H1 (cell line): ENCODE measurements at regions not wholly inside any gene's neighbourhood (a gene's known extent, or its start where the extent isn't known, plus 50 kb on each side); places are given as distances from the start of the nearest gene placed in this dataset.

ENCODE experiments used
- CTCF ChIA-PET: fragments of 300-600 bp; sonication (Branson Sonifier 250); formaldehyde crosslinking; loops from one replicate; lab custom pipeline; 2021; ENCODE audit not compliant: partially characterized antibody; lab: Charles Lee
- POLR2A ChIA-PET: fragments of 300-600 bp; sonication (Branson Sonifier 250); formaldehyde crosslinking; loops from one replicate; lab custom pipeline; 2021; ENCODE audit warnings: inconsistent platforms; ENCODE audit not compliant: partially characterized antibody; lab: Charles Lee
- DNase-seq, 2 experiments: peaks; one replicate each; pipeline versions ENCODE4 v3.0.0 to v3.0.0-alpha.2; 2010 to 2022; ENCODE audit warnings: low spot score in 2 of 2, low read depth in 1 of 2, mixed read lengths in 1 of 2
- FAIRE-seq: peaks from 2 replicates; lab custom pipeline; 2011; peaks lifted over from hg19 to GRCh38; lab: Jason Lieb, UNC
- H2AFZ ChIP-seq: 2 replicates; pipeline ENCODE4 v1.8.1; 2012; ENCODE audit warnings: low read length, inconsistent platforms
- H2AK5ac ChIP-seq: 2 replicates; pipeline ENCODE4 v1.6.1; 2013; ENCODE audit warnings: low read depth, low read length
- H2BK120ac ChIP-seq: replicated peaks from 2 replicates; pipeline ENCODE3; 2013; ENCODE audit warnings: low read depth, low read length, inconsistent platforms
- H2BK12ac ChIP-seq: 2 replicates; pipeline ENCODE4 v1.6.1; 2013; ENCODE audit warnings: low read depth, low read length
- H2BK15ac ChIP-seq: 2 replicates; pipeline ENCODE4 v1.6.1; 2013; ENCODE audit warnings: low read length
- H2BK20ac ChIP-seq: 2 replicates; pipeline ENCODE4 v1.6.1; 2013; ENCODE audit warnings: low read length
- H2BK5ac ChIP-seq: 2 replicates; pipeline ENCODE4 v1.6.1; 2013; ENCODE audit warnings: low read depth, low read length
- H3K14ac ChIP-seq: 2 replicates; pipeline ENCODE4 v1.6.1; 2013; ENCODE audit warnings: inconsistent platforms; ENCODE audit not compliant: insufficient read length
- H3K18ac ChIP-seq: 2 replicates; pipeline ENCODE4 v1.6.1; 2013; ENCODE audit warnings: low read length; ENCODE audit errors: extremely low read depth
- H3K23ac ChIP-seq: 2 replicates; pipeline ENCODE4 v1.6.1; 2013; ENCODE audit warnings: inconsistent platforms; ENCODE audit not compliant: insufficient read length
- H3K23me2 ChIP-seq: 2 replicates; pipeline ENCODE4 v1.6.1; 2013; ENCODE audit warnings: low read depth, low read length
- H3K27ac ChIP-seq: 2 replicates; pipeline ENCODE4 v1.6.1; 2011; ENCODE audit warnings: low read depth, low read length, inconsistent platforms
- H3K27me3 ChIP-seq, 4 experiments: replicated peaks in 1 of 4; 1 replicate in 1 of 4; 2 replicates in 3 of 4; pipeline versions ENCODE4 v1.6.1 to v1.8.1; 2011 to 2013; ENCODE audit warnings: low read length in 3 of 4, mild to moderate bottlenecking in 3 of 4, inconsistent platforms in 2 of 4, mixed read lengths in 2 of 4, moderate library complexity in 1 of 4; ENCODE audit not compliant: control insufficient read depth in 3 of 4, insufficient read depth in 3 of 4; ENCODE audit errors: extremely low read depth in 1 of 4
- H3K36me3 ChIP-seq, 4 experiments: 2 replicates each; pipeline versions ENCODE4 v1.6.1 to v1.8.1; 2011 to 2013; ENCODE audit warnings: mild to moderate bottlenecking in 4 of 4, low read length in 3 of 4, moderate library complexity in 2 of 4, control low read depth in 1 of 4, inconsistent platforms in 1 of 4; ENCODE audit not compliant: insufficient read depth in 4 of 4, control insufficient read depth in 2 of 4
- H3K4ac ChIP-seq: replicated peaks from 2 replicates; pipeline ENCODE3; 2013; ENCODE audit warnings: low read length, low read depth, mixed read lengths, inconsistent platforms; ENCODE audit not compliant: insufficient read length
- H3K4me1 ChIP-seq, 4 experiments: replicated peaks in 1 of 4; 1 replicate in 1 of 4; 2 replicates in 3 of 4; pipeline versions ENCODE4 v1.6.1 to v1.8.1; 2011 to 2013; ENCODE audit warnings: low read length in 3 of 4, inconsistent platforms in 2 of 4, mixed read lengths in 1 of 4; ENCODE audit not compliant: insufficient read depth in 4 of 4, control insufficient read depth in 3 of 4
- H3K4me2 ChIP-seq, 2 experiments: 2 replicates each; pipeline versions ENCODE4 v1.6.1 to v1.8.1; 2011 to 2013; ENCODE audit warnings: low read depth in 2 of 2, low read length in 2 of 2, control low read depth in 1 of 2, inconsistent platforms in 1 of 2, mild to moderate bottlenecking in 1 of 2; ENCODE audit not compliant: insufficient read depth in 1 of 2
- H3K4me3 ChIP-seq, 4 experiments: fragments of 200-600, 300-600 bp in 1 of 4; sonication (generic), shearing (Covaris generic), sonication (Bioruptor Twin) in 1 of 4; 2 replicates each; pipeline versions ENCODE4 v1.5.1 to v1.8.1; 2011 to 2016; ENCODE audit warnings: low read length in 4 of 4, low read depth in 3 of 4, control low read depth in 2 of 4, inconsistent platforms in 2 of 4, mild to moderate bottlenecking in 2 of 4, mixed read lengths in 1 of 4, moderate library complexity in 1 of 4; ENCODE audit not compliant: insufficient read depth in 2 of 4; ENCODE audit errors: extremely low read depth in 1 of 4
- H3K56ac ChIP-seq: replicated peaks from 2 replicates; pipeline ENCODE3; 2013; ENCODE audit warnings: low read depth, mild to moderate bottlenecking, mixed read lengths, low read length, inconsistent platforms; ENCODE audit not compliant: insufficient read length
- H3K79me1 ChIP-seq: 2 replicates; pipeline ENCODE4 v1.6.1; 2013; ENCODE audit warnings: low read depth, low read length, control low read depth
- H3K79me2 ChIP-seq, 2 experiments: 2 replicates each; pipeline versions ENCODE4 v1.6.1 to v1.8.1; 2012 to 2013; ENCODE audit warnings: low read length in 2 of 2, mild to moderate bottlenecking in 2 of 2, inconsistent platforms in 1 of 2; ENCODE audit not compliant: insufficient read depth in 2 of 2, control insufficient read depth in 1 of 2
- H3K9ac ChIP-seq, 4 experiments: replicated peaks in 1 of 4; 1 replicate in 1 of 4; 2 replicates in 3 of 4; pipeline versions ENCODE4 v1.6.1 to v1.8.1; 2011 to 2013; ENCODE audit warnings: low read depth in 3 of 4, low read length in 3 of 4, control low read depth in 2 of 4, mild to moderate bottlenecking in 2 of 4, moderate library complexity in 2 of 4, inconsistent platforms in 1 of 4; ENCODE audit errors: extremely low read depth in 1 of 4
- H3K9me3 ChIP-seq, 2 experiments: 2 replicates each; pipeline versions ENCODE4 v1.6.1 to v1.8.1; 2012 to 2013; ENCODE audit warnings: mild to moderate bottlenecking in 2 of 2, moderate library complexity in 2 of 2, control low read depth in 1 of 2, inconsistent platforms in 1 of 2, low read depth in 1 of 2, low read length in 1 of 2, mixed read lengths in 1 of 2; ENCODE audit not compliant: insufficient read depth in 2 of 2
- H4K20me1 ChIP-seq, 2 experiments: replicated peaks in 1 of 2; 2 replicates each; pipeline versions ENCODE3 to v1.8.1; 2011 to 2013; ENCODE audit warnings: inconsistent platforms in 2 of 2, low read length in 2 of 2, mild to moderate bottlenecking in 1 of 2; ENCODE audit not compliant: insufficient read depth in 2 of 2, control insufficient read depth in 1 of 2
- H4K5ac ChIP-seq: 2 replicates; pipeline ENCODE4 v1.6.1; 2013; ENCODE audit warnings: low read length, low read depth, mixed read lengths, inconsistent platforms; ENCODE audit not compliant: insufficient read length
- H4K8ac ChIP-seq: 2 replicates; pipeline ENCODE4 v1.8.0; 2013; ENCODE audit warnings: mild to moderate bottlenecking, moderate library complexity, low read length, inconsistent platforms; ENCODE audit not compliant: insufficient read depth; ENCODE audit errors: extremely low read depth
- H4K91ac ChIP-seq: replicated peaks from 2 replicates; pipeline ENCODE3; 2013; ENCODE audit warnings: low read length, mixed read lengths, inconsistent platforms; ENCODE audit not compliant: insufficient read length
- ATF3 ChIP-seq: IDR thresholded peaks from 2 replicates; pipeline ENCODE4 v1.6.1; 2011; ENCODE audit warnings: low read depth, mild to moderate bottlenecking, low read length; ENCODE audit not compliant: insufficient read depth
- CBX5 ChIP-seq: fragments of 300-800, 300-1000 bp; sonication (generic); IDR thresholded peaks from 2 replicates; pipeline ENCODE4 v1.7.1; 2016; ENCODE audit warnings: antibody characterized with exemption, low read length, low read depth
- EGR1 ChIP-seq: IDR thresholded peaks from 2 replicates; pipeline ENCODE4 v1.6.1; 2011; ENCODE audit warnings: low read depth, low read length, borderline replicate concordance
- EP300 ChIP-seq, 2 experiments: IDR thresholded peaks; 1 replicate in 1 of 2; 2 replicates in 1 of 2; pipeline ENCODE4 v1.6.1; 2011 to 2012; ENCODE audit warnings: low read depth in 2 of 2, low read length in 2 of 2, mild to moderate bottlenecking in 2 of 2, borderline replicate concordance in 1 of 2, inconsistent platforms in 1 of 2, moderate library complexity in 1 of 2
- HDAC2 ChIP-seq, 2 experiments: fragments of 300-600 bp in 1 of 2; sonication (generic) in 1 of 2; IDR thresholded peaks; 2 replicates each; pipeline ENCODE4 v1.6.1; 2011 to 2012; ENCODE audit warnings: low read depth in 2 of 2, low read length in 2 of 2, mild to moderate bottlenecking in 2 of 2, moderate library complexity in 2 of 2, borderline replicate concordance in 1 of 2, inconsistent platforms in 1 of 2
- PHF8 ChIP-seq: fragments of 200-600 bp; sonication (generic); conservative IDR thresholded peaks from 2 replicates; pipeline ENCODE4 v1.7.1; 2012; ENCODE audit warnings: low read depth, mild to moderate bottlenecking, inconsistent platforms, low read length, moderate library complexity
- TBP ChIP-seq: IDR thresholded peaks from 2 replicates; pipeline ENCODE4 v1.6.1; 2011; ENCODE audit warnings: low read depth, low read length, improper control_type of control experiment
- YY1 ChIP-seq: IDR thresholded peaks from 2 replicates; pipeline ENCODE4 v1.6.1; 2011; ENCODE audit warnings: low read depth, mild to moderate bottlenecking, low read length
- WGBS, 2 experiments: shearing (Covaris generic) in 1 of 2; methylation state at CpG; one replicate each; pipeline versions ENCODE4 v1.1.6 to v1.1.7; 2013 to 2015; ENCODE audit warnings: low lambda C conversion rate in 2 of 2, mixed read lengths in 2 of 2, inconsistent platforms in 1 of 2, low coverage in 1 of 2, missing lambda C conversion rate in 1 of 2; ENCODE audit not compliant: insufficient replicate concordance in 2 of 2, insufficient coverage in 1 of 2, insufficient read length in 1 of 2; ENCODE audit errors: extremely low coverage in 1 of 2, missing lambda C conversion rate in 1 of 2; 5-methylcytosine and 5-hydroxymethylcytosine counted together
- TF ChIP-seq, protein P1 (sequence below): IDR thresholded peaks from 2 replicates; pipeline ENCODE4 v1.6.1; 2011; ENCODE audit warnings: low read length, improper control_type of control experiment

- Histone ChIP-seq H3K56ac (no peak overlapping the region), H2BK20ac (no peak overlapping the region), H4K5ac (no peak overlapping the region), H3K23ac (no peak overlapping the region), H3K36me3 (no peaks in the 10 kb centered on the region), H3K4me2 (no peak overlapping the region), H2AK5ac (no peak overlapping the region), H3K27me3 (no peaks in the 10 kb centered on the region), H2BK15ac (no peak overlapping the region), H3K79me1 (no peaks in the 10 kb centered on the region), H3K27ac (no peak overlapping the region), H3K18ac (no peak overlapping the region), H2BK120ac (no peak overlapping the region), H3K79me2 (no peaks in the 10 kb centered on the region), H3K4me3 (no peak overlapping the region), H3K4ac (no peak overlapping the region), H3K9ac (no peak overlapping the region), H4K8ac (no peak overlapping the region), H4K91ac (no peak overlapping the region), H3K4me1 (no peaks in the 10 kb centered on the region), H3K14ac (no peak overlapping the region), H2BK5ac (no peak overlapping the region), H3K9me3 (peaks cover 7 to 21% of the 10 kb centered on the region in 2 experiments; a peak in 3 of 4 replicates), H2AFZ (no peak overlapping the region), H4K20me1 (no peaks in the 10 kb centered on the region), H3K23me2 (no peaks in the 10 kb centered on the region), H2BK12ac (no peak overlapping the region)
- POLR2A ChIA-PET, result no interaction called here
- CTCF ChIA-PET, result interaction anchor here (0.8 to 2.6 kb wide), 2 partner anchors 234 to 235 kb away, joined by 5 to 8 read pairs; no protein-coding TSS in a partner anchor
- no peak for DNase-seq
- FAIRE-seq, result no peak
- WGBS, 2 experiments, result 92% methylated on average over 1 of the region's 1 CpG; no CpG with 5 or more reads in 1 of the 2 experiments
- TF ChIP-seq YY1, result no peak
- TF ChIP-seq CBX5, result no peak
- TF ChIP-seq HDAC2 (IDR thresholded peaks at IDR 0.05; ENCODE audit: borderline replicate concordance in 1 of 2, low read depth in 2 of 2, low read length in 2 of 2), result no peak
- TF ChIP-seq ATF3, result no peak
- no peak for TF ChIP-seq EGR1
- TF ChIP-seq EP300 (IDR thresholded peaks at IDR 0.05; ENCODE audit: borderline replicate concordance in 1 of 2, low read depth in 2 of 2, low read length in 2 of 2), result no peak
- no peak for TF ChIP-seq PHF8
- no peak for TF ChIP-seq TBP
- TF ChIP-seq, protein P1, sequence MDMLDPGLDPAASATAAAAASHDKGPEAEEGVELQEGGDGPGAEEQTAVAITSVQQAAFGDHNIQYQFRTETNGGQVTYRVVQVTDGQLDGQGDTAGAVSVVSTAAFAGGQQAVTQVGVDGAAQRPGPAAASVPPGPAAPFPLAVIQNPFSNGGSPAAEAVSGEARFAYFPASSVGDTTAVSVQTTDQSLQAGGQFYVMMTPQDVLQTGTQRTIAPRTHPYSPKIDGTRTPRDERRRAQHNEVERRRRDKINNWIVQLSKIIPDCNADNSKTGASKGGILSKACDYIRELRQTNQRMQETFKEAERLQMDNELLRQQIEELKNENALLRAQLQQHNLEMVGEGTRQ, result no peak
These were observed 117.4 kb upstream of the GDNF start for GRCh38 chr5:37957218-37957617.
